ENCODE measurements at regions not wholly inside any gene's neighbourhood (a gene's known extent, or its start where the extent isn't known, plus 50 kb on each side); places are given as distances from the start of the nearest gene placed in this dataset.

GRCh38 chr14:66163023-66163422 is 323.1 kb upstream of the CCDC196 start:
- no peaks in the 10 kb centered on the region for H3K36me3 ChIP-seq (ENCODE audit: insufficient read depth)
- H3K9me2 ChIP-seq (ENCODE audit: insufficient read depth) = peaks cover 10% of the 10 kb centered on the region; the same call in 1 of the 2 replicates
- no peak for ATAC-seq
- no peak overlapping the region for H3K4me3 Mint-ChIP-seq
- TF ChIP-seq CTCF (conservative IDR thresholded peaks at IDR 0.05; ENCODE audit: low read depth in 2 of 2) = no peak
- TF ChIP-seq CREB1 (CRISPR knock-in tag; IDR thresholded peaks at IDR 0.05; ENCODE audit: low read depth) = no peak
- no peak for TF ChIP-seq REST (IDR thresholded peaks at IDR 0.05; ENCODE audit: unreplicated experiment)
- TF ChIP-seq NANOG (IDR thresholded peaks at IDR 0.05; ENCODE audit: borderline replicate concordance) = no peak
- TF ChIP-seq POLR2AphosphoS5 (IDR thresholded peaks at IDR 0.05; ENCODE audit: low read depth) = no peak
- no peak for TF ChIP-seq ZNF114 (CRISPR knock-in tag; IDR thresholded peaks at IDR 0.05)
- no peak for TF ChIP-seq ETS1 (IDR thresholded peaks at IDR 0.05)
- no peak for TF ChIP-seq EZH2phosphoT487 (IDR thresholded peaks at IDR 0.05; ENCODE audit: unreplicated experiment)
- TF ChIP-seq ZNF462 (CRISPR knock-in tag; IDR thresholded peaks at IDR 0.05) = no peak
- no peak for TF ChIP-seq JUNB (IDR thresholded peaks at IDR 0.05; ENCODE audit: unreplicated experiment)
- no peak for TF ChIP-seq STAT1 (IDR thresholded peaks at IDR 0.05; ENCODE audit: unreplicated experiment)
- no peak for TF ChIP-seq ZNF331 (CRISPR knock-in tag; IDR thresholded peaks at IDR 0.05; ENCODE audit: low read depth)
- TF ChIP-seq EZH2 (IDR thresholded peaks at IDR 0.05; ENCODE audit: low read depth, unreplicated experiment) = no peak
- peaks cover 3% of the 10 kb centered on the region for H3K27me3 Mint-ChIP-seq (ENCODE audit: insufficient read depth, low read depth, poor library complexity)
- H3K36me3 Mint-ChIP-seq (ENCODE audit: low read depth) = no peaks in the 10 kb centered on the region
- no peaks in the 10 kb centered on the region for H3F3A ChIP-seq (replicated peaks; ENCODE audit: low read depth)
- H3K4me3 ChIP-seq = no peak overlapping the region
- H3K4me1 Mint-ChIP-seq = peaks cover 2% of the 10 kb centered on the region; the same call in 2 of the 3 replicates
- H3K4me1 ChIP-seq (ENCODE audit: insufficient read depth) = no peaks in the 10 kb centered on the region
- no peak overlapping the region for H3K27ac ChIP-seq (ENCODE audit: low read depth)
- H3K4me2 ChIP-seq = no peak overlapping the region
- DNase-seq (ENCODE audit: low spot score) = no peak
- H2AFZ ChIP-seq = no peak overlapping the region
- no peaks in the 10 kb centered on the region for H3K9me3 Mint-ChIP-seq
- no peaks in the 10 kb centered on the region for H3K79me2 ChIP-seq (replicated peaks; ENCODE audit: insufficient read depth)
- no peaks in the 10 kb centered on the region for H3K27me3 ChIP-seq (ENCODE audit: insufficient read depth)
- H3K27ac Mint-ChIP-seq = no peak overlapping the region
- H4K20me1 ChIP-seq (replicated peaks; ENCODE audit: insufficient read depth) = no peaks in the 10 kb centered on the region
